GM18909 (cell line): ENCODE measurements at regions not wholly inside any gene's neighbourhood (a gene's known extent, or its start where the extent isn't known, plus 50 kb on each side); places are given as distances from the start of the nearest gene placed in this dataset.

ENCODE experiments used
- ATAC-seq: cut with Tn5 transposase; IDR thresholded peaks from one replicate; pipeline ENCODE4 v1.9.1; 2021; ENCODE audit warnings: mild to moderate bottlenecking; ENCODE audit not compliant: unreplicated experiment, poor library complexity

DNA sequence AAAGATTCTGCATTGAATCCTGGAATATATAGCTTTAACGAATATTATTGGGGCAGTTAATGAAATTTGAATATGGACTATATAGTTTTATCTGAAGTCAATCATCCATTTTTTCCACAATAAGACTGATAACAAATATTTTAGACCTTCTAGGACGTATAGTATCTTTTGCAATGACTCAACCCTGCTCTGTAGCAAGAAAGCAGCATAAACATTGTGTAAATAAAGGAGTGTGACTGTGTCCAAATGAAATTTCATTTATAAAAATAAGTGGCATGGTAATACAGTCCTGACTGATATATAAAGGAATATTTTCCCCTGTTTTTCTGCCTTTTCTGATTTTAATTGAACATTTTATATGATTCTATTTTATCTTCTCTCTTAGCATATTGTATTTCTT, 947.7 kb upstream of the SLIT2 start:
- no peak for ATAC-seq

DNA sequence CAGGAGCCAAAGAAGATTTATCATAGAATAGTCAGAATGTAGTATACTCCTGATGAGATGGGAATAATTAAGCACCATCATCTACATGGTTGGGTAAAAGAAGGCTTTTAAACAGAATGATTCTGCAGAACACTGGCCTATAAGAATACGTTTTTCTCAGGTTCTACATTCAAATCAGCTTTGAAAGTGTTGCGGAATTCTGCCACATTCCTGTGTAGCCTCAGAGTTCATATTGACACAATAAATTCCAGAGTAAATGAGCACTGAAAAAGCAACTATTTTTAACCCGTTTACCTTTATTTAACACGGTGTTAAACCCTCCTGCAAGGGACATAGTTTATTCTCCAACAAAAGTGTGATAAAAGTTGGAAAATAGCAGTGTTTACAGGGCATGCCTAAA, 950.2 kb upstream of the SLIT2 start:
- ATAC-seq, result no peak

DNA sequence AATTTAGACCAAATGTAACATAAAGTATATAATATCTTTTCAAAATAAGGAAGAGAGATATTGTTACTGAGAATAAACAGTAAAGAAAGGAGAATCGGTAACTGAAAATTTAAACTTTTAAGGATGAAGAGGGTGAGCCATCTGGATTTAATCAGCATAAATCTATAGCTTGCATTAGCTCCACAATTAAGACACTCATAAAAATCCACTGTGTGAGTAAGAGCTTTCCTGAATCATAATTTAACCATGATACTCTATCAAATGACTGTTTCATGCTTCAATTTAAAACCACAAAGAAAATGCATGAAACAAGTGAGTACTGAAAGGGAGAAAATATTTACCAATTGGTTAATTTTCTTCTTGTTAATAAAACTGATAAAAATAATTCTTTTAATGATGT, 951.5 kb upstream of the SLIT2 start:
- ATAC-seq, result no peak

DNA sequence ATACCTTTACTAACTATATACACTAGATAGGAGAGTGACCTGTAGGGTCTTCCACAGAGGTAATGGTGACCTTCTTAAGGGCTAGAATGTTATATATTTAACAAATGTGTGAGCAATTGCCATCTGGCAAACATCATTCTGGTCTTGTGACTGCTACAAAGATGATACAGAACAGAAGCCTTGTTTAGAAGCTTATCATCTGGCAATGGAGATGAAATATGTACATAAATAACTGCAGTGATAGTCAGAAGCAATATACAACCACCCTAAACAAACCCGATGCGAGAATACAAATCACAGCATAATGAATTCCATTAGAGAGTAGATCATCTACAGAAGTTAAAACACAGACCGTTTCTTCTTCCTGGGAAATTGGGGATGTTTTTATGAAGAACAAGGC, 952.7 kb upstream of the SLIT2 start:
- no peak for ATAC-seq

DNA sequence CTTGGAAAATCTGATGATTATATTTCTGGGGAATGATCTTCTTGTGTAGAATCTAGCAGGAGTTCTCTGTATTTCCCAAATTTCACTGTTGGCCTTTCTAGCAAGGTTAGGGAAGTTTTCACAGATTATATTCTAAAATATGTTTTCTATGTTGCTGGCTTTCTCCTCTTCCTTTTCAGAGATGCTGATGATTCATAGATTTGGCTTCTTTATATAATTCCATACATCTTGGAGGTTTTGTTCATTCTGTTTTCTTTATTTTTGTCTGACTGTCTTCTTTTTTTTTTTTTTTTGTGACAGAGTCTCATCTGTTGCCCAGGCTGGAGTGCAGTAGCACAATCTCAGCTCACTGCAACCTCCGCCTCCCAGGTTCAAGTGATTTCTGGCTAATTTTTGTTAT, 957.9 kb upstream of the SLIT2 start:
- ATAC-seq, result no peak

DNA sequence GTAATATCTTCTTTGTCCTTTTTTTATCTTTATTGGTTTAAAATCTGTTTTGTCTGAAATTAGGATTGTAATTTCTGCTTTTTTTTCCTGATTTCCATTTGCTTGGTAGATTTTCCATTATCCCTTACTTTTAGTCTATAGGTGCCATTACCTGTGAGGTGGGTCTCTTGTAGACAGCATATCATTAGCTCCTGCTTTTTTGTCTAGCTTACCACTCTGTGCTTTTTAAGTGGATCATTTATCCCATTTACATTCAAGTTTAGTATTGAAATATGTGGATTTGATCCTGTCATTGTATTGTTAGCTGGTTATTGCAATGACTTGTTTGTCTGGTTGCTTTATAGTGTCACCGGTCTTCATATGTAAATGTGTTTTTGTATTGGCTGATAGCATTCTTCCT, 958.6 kb upstream of the SLIT2 start:
- no peak for ATAC-seq

DNA sequence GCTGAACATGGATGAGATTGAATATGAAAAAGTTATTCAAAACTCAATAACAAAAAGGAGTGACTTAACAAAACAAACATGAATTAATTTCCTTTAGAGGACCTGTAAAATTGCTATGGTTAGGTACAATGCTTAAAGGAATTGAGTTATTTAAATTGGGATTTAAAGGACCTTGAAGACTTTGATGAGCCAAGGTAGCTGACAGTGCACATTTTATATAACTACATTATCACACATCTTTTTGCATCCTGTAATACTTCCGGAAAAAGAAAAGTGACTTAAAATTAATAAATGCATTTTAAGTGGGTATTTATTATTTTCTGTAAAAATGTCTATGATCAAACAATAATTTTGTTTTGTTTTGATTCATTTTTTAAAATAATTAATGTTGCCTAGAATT, 964.8 kb upstream of the SLIT2 start:
- no peak for ATAC-seq

DNA sequence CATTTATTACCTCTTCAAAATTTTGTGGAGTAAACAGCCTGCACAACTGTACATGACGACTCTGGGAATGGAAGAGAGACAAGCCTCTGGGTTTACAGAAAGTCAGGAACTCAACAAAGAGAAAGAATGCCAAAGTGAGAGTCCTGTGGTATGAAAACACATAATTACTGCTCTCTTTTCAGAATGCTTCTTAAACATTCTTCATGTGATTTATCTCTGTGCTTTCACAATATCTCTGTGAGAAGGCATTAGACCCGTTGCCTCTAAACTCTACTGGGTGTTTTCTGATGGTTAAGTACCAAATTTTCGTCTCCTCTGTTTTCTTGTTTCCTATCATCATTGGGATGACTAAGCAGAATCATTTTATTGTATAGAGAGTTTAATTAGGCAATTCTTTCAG, 966.6 kb upstream of the SLIT2 start:
- ATAC-seq, result no peak

DNA sequence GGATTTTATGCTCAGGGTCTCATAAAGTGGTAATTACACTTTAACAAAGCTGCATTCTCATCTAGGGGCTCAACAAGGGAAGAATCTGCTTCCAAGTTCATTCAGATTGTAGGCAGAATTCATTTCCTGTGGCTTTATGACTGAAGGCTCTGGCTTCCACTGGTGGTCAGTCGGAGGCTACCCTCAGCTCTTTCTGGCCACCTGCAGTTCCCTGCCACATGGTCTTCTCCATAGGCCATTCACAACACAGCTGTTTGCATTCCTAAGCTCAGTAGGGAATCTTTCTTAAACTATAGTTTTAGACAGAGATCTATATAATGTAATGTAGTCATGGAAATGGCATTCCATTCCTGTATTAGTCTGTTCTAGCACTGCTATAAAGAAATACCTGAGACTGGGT, 973.0 kb upstream of the SLIT2 start:
- ATAC-seq, result no peak

DNA sequence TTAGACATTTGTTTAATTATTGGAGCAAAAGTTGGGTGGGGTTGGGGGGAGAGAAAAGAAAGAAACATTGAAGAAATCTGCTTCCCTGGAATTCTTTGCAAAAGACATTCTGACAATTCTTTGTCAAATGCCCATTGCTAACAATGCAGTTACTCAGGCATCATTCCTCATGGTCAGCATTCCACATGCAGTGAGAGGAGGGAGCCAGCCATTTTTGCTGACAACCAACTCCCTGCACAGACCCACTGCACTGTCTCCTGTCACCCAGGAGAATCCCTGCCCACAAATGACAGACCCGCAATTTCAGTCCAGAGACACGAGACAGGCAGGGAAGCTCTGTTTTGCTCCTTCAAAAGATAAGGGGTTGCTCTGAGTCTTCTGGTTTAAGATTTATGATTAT, 985.1 kb upstream of the SLIT2 start:
- ATAC-seq, result no peak

DNA sequence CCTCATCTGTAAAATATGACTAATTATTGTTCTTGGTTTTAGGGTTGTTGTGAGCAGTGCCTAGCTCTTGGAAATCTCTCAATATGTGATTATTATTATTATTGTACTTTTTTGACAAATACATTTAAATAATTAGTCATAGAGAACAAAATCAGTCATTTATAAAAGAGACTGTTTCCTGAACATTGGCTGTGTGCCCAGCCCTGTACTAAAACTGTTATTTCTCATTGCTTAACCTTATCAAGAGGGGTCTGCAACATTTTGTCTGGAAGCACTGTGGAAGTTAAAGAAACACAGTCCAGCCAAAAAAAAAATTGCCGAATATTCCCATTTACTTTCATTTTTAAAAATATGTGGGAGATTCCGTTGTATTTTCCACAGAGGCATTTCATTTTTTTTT, 989.2 kb upstream of the SLIT2 start:
- no peak for ATAC-seq

DNA sequence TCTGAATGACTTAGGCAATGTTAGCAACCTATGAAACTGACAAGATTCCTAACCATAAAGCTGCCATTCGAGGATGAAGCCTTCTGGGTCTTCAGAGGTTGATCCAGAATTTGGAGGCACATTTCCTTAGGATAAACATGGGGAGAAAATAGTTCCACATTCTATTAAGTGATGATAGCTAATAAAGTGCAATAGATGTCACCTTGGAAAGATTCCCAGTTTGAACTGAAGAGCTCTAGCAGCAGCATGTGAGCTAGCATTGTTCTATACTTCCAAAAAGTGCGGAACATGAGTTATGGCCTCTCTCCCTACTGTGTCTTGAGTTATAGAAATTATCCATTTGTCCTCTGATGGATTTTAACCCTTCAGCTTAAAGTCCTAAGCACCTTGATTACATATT, 991.4 kb upstream of the SLIT2 start:
- ATAC-seq, result no peak

DNA sequence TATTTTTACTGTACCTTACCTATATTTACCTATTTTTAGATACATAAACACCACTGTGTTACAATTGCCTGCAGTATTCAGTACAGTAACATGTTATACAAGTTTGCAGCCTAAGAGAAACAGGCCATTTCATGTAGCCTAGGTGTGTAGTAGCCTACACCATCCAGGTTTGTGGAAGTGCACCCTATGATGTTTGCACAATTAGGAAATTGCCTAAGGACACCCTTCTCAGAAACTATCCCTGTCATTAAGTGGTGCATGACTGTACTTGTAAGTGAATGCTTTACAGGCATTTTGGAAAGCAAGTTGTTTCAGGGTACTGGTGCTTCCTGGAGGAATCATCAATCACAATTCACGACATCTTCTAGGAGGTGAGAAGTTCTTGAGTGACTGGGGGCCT, 991.8 kb upstream of the SLIT2 start:
- ATAC-seq, result no peak

DNA sequence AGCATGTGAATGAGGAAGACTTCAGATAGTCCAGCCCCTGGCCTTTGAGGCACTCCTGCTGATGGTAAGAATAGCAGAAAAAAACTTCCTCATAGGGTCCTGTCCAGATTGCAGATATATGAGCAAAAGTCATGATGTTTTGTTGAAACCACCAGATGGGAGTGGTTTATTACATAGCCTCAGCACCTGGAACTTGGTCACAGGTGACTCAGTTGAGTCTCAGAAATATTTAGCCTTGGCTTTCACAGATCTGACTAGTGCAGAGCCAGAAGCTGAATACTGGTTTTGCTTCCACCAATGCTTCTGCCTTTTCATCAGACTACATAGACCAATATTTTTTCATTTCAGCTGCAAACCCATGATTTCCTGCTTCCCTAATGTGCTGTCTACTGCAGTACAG, 994.9 kb upstream of the SLIT2 start:
- no peak for ATAC-seq

DNA sequence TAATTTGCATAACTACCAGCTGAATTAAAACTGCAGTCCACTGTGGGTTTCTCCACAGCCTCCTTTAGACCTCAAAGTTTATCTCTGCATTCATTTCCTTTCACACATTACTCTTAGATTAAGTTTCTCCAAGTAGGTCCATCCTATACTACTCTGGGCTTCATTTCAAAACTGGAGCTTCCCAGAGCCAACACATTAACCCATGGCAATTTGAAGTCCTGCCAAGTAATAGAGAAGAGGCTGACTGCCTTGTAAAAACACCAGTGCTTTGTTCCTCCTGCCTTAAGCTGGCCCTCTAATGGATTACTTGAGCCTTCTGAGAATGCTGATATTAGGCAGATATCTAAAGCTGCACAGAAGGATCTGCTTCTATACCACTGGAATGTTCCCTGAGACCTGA, 997.2 kb upstream of the SLIT2 start:
- no peak for ATAC-seq

DNA sequence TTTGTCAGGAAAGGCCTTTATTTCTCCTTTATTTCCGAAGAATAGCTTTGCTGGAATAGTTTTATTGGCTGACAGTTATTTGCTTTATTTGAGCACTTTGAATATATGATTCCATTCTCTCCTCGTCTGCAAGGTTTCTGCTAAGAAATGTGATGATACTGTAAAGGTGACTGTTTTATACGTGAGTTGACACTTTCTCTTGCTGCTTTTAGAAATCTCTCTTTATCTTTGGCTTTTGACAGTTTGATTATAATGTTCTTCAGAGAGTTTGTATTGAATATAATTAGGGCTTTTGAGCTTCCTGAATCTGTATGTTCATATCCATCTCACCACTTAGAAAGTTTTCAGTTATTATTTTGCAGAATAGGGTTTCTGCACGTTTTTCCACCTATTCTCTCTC, 1003.7 kb upstream of the SLIT2 start:
- ATAC-seq, result no peak

DNA sequence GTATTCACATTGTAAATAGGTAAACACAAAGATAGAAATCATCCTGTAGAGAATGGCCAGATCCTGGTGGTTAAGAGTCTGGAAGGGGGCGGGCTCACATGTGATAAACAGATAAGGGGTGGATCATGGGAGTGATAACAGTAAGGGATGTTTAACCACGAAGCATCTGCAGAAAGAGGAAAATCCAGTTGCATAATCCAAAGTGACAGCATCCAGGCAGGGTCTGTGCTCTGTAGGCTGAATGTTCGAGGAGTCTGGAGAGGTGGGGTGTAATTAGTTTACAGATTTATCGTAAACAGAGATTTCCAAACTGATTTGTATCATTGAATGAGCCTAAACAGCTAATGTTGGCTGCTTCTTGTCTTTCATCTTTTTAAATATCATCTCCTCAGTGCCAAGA, 1009.8 kb upstream of the SLIT2 start:
- ATAC-seq, result no peak

DNA sequence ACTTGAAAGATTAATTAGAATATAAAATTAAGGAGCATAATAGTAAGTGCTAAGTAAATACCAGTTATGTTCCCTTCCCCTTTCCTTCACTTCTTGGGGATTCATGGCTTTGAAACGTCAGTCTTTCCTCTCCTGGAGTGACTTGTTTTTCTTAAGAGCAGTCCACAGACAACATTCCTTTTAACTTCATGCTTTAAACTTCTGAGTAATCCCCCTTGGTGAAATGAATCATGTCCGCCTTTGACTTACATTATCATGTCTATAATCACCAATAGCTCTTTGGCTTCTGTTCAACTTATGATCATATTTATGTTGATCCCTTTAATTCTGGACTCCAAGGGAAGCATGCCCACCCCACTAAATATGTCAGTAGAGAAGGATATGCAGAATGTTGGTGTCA, 1012.1 kb upstream of the SLIT2 start:
- no peak for ATAC-seq

DNA sequence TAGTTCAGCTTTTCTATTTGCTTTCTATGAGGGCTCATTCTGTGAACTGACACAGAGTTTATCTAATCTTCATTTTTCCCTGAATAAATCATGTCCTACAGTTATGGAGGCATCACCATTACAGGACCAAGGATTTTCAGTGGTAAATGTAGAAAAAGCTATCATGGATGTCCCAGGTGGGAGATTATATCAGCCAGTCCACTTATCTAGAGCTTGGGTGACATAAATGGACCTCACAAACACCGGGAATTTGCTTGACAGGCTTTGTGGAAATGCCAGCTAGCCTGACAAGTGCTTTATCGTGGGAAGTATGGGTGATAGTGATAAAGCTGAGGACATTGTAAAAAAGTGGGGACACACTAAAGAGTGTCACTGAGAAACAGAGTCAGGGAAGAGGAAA, 1015.2 kb upstream of the SLIT2 start:
- no peak for ATAC-seq

DNA sequence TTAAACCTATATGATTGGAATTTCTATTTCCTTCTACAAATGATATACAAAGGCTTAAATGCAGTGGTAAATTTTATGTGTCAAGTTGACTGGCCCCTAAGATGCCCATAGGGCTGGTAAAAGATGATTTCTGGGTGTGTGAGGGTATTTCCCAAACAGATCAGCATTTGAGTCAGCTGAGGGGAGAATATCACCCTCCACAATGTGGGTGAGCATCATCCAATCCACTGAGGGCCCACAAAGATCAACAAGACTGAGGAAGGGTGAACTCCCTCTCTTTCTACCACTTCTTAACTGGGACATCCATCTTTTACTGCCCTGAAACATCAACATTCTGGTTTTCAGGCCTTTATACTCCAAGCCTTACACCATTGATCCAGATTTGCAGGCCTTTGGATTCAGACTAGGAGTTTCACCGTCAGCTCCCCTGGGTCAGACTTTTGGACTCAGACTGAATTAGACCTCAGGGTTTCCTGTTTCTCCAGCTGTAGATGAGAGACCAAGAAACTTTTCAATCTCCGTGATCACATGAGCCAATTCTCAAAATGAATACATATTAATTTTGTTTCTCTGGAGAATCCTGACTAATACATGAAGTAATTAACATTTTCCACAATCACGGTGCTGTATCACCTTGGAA, 1020.7 kb upstream of the SLIT2 start:
- ATAC-seq, result no peak

DNA sequence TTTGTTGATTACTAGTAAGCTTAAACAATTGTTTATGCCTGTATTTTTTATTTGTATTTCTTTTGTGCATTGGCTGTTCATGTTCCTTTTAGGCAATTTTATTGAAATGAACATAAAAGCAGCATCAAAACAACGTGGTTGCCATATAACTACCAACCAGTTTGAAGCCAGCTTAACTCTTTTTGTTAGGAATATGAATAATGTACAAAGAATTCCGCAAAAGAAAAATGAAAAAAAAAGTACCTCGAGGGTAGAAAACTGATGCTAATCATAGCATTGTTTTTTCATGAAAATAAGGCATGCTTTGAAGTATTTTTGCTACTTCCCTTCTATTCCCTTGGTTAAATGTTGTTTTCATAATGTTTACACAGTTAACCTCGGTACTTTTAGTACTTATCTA, 1024.0 kb upstream of the SLIT2 start:
- ATAC-seq, result no peak

DNA sequence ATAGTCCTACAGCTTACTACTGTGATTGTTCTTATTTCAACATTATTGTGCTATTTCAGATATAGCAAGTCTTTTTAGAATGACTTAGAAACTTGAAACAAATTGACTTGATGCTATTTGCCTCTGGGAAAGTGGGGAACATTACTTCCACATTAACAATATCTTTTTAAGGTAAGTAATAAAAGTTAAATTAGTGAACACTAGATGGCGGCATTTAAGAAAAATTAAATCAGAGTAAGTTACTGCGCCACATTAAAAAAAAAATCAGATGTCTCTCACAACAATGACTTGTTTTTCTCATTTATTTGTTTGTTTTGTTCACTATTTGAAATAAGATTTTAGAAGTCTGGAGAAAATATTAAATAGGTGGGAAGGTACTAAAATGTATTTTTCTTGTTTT, 1026.9 kb upstream of the SLIT2 start:
- ATAC-seq, result no peak

DNA sequence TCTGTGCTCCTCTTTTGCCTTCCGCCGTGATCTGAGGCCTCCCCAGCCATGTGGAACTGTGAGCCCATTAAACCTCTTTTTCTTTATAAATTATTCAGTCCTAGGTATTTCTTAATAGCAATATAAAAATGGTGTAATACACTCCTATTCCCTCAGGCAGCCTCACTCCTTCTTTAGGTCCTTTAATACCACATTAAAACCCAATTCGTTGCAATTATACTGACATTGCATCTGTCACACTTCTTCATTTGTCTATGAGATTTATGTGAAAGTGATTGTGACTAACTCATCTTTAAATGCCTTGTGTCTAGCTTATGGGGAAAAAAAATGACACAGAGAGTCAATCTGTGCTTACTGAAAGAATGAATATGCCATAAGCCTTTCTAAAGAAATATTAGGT, 1035.2 kb upstream of the SLIT2 start:
- no peak for ATAC-seq
